ENCODE measurements at regions not wholly inside any gene's neighbourhood (a gene's known extent, or its start where the extent isn't known, plus 50 kb on each side); places are given as distances from the start of the nearest gene placed in this dataset.

GRCh38 chr10:36671607-36672006, 453.8 kb upstream of the ANKRD30A start:
- intact Hi-C loops (cut with DNase I): no loop called here
- no peak for ATAC-seq
- Histone ChIP-seq H3K4me1 (peaks cover 0 to 12% (median 0%) of the 10 kb centered on the region in 9 donors), H3K4me3 (no peak overlapping the region), H3K27ac (no peak overlapping the region), H3K9me3 (no peaks in the 10 kb centered on the region), H3K27me3 (no peaks in the 10 kb centered on the region), H3K36me3 (no peaks in the 10 kb centered on the region)
- no peak for DNase-seq
- 91% methylated on average over 8 of the region's 8 CpGs for WGBS, 2 donors
- no peak for TF ChIP-seq CTCF (IDR thresholded peaks at IDR 0.05)

- TF ChIP-seq CTCF (IDR thresholded peaks at IDR 0.05): no peak
- H3K36me3 ChIP-seq: no peaks in the 10 kb centered on the region
- no peaks in the 10 kb centered on the region for H3K9me3 ChIP-seq
- H3K4me1 ChIP-seq: peaks cover 0 to 8% (median 0%) of the 10 kb centered on the region in 9 donors
- ATAC-seq (no peak), DNase-seq (no peak)
- H3K27me3 ChIP-seq: no peaks in the 10 kb centered on the region
- intact Hi-C loops (cut with DNase I): no loop called here
- no peak overlapping the region for H3K27ac ChIP-seq
- no peak overlapping the region for H3K4me3 ChIP-seq
- WGBS, 2 donors: 92 to 94% methylated on average over 4 of the region's 4 CpGs
Measured at GRCh38 chr10:36670621-36671402, 454.6 kb upstream of the ANKRD30A start.

- no peak for DNase-seq
- 38 to 52% methylated on average over 2 of the region's 2 CpGs for WGBS, 2 donors
- ATAC-seq: peak in 2 of 8 donors; percentile 62 to 79
- Histone ChIP-seq H3K4me1 (peaks cover 0 to 8% (median 0%) of the 10 kb centered on the region in 9 donors), H3K4me3 (no peak overlapping the region), H3K36me3 (no peaks in the 10 kb centered on the region), H3K27ac (no peak overlapping the region), H3K9me3 (no peaks in the 10 kb centered on the region), H3K27me3 (no peaks in the 10 kb centered on the region)
- no peak for TF ChIP-seq CTCF (IDR thresholded peaks at IDR 0.05)
- intact Hi-C loops (cut with DNase I): no loop called here
Measured at GRCh38 chr10:36669615-36670352, 455.6 kb upstream of the ANKRD30A start.

GRCh38 chr10:36666451-36666850, 458.9 kb upstream of the ANKRD30A start:
- H3K27ac ChIP-seq: no peak overlapping the region
- no peaks in the 10 kb centered on the region for H3K27me3 ChIP-seq
- H3K9me3 ChIP-seq: peaks cover 0 to 7% (median 0%) of the 10 kb centered on the region in 11 donors
- intact Hi-C loops (cut with DNase I): no loop called here
- ATAC-seq: no peak
- H3K4me3 ChIP-seq: no peak overlapping the region
- no peak for TF ChIP-seq CTCF (IDR thresholded peaks at IDR 0.05)
- DNase-seq: no peak
- peaks cover 0 to 8% (median 0%) of the 10 kb centered on the region in 9 donors for H3K4me1 ChIP-seq
- no peaks in the 10 kb centered on the region for H3K36me3 ChIP-seq

Data from heart right ventricle (tissue), 16 donors.